CD4-positive, alpha-beta T cell treated with Interleukin-4 for 4 hours (primary cell): ENCODE measurements at regions not wholly inside any gene's neighbourhood (a gene's known extent, or its start where the extent isn't known, plus 50 kb on each side); places are given as distances from the start of the nearest gene placed in this dataset.
"Not testable (repeated sequence)": the region's sequence is repeated elsewhere in the genome, so short reads cannot be mapped to it uniquely, and the experiment has no call there.

ENCODE experiments used
- DNase-seq: peaks from one replicate; pipeline ENCODE4 v3.0.0-alpha.2; 2020

- DNase-seq, result no peak
These were observed 567.4 kb upstream of the TMPRSS15 start for GRCh38 chr21:18970941-18971340.

- no peak for DNase-seq
These were observed 582.0 kb upstream of the TMPRSS15 start for GRCh38 chr21:18985584-18985983.

GRCh38 chr21:18986197-18986596 lies 582.6 kb upstream of the TMPRSS15 start:
- DNase-seq, result no peak

- DNase-seq, result no peak
These were observed 584.0 kb upstream of the TMPRSS15 start for GRCh38 chr21:18987520-18988026.

- no peak for DNase-seq
These were observed 586.4 kb upstream of the TMPRSS15 start for GRCh38 chr21:18989953-18990495.

- no peak for DNase-seq
These were observed 588.3 kb upstream of the TMPRSS15 start for GRCh38 chr21:18991846-18992245.

GRCh38 chr21:19010251-19010650 lies 606.7 kb upstream of the TMPRSS15 start:
- no peak for DNase-seq

GRCh38 chr21:19010996-19011395 lies 607.4 kb upstream of the TMPRSS15 start:
- no peak for DNase-seq

GRCh38 chr21:19011451-19011850 lies 607.9 kb upstream of the TMPRSS15 start:
- no peak for DNase-seq

GRCh38 chr21:19013916-19014315 lies 610.3 kb upstream of the TMPRSS15 start:
- no peak for DNase-seq

GRCh38 chr21:19018529-19018928 lies 614.9 kb upstream of the TMPRSS15 start:
- DNase-seq, result no peak

- DNase-seq, result no peak
These were observed 619.4 kb upstream of the TMPRSS15 start for GRCh38 chr21:19022978-19023377.

GRCh38 chr21:19026911-19027310 lies 623.3 kb upstream of the TMPRSS15 start:
- no peak for DNase-seq

- no peak for DNase-seq
These were observed 626.2 kb upstream of the TMPRSS15 start for GRCh38 chr21:19029816-19030215.

GRCh38 chr21:19031953-19032352 lies 628.4 kb upstream of the TMPRSS15 start:
- no peak for DNase-seq

GRCh38 chr21:19034041-19034440 lies 630.5 kb upstream of the TMPRSS15 start:
- DNase-seq, result no peak

- DNase-seq, result no peak
These were observed 631.0 kb upstream of the TMPRSS15 start for GRCh38 chr21:19034560-19034959.

GRCh38 chr21:19045876-19046275 lies 642.3 kb upstream of the TMPRSS15 start:
- no peak for DNase-seq

- DNase-seq, result no peak
These were observed 644.6 kb upstream of the TMPRSS15 start for GRCh38 chr21:19048098-19048672.

- no peak for DNase-seq
These were observed 646.0 kb upstream of the TMPRSS15 start for GRCh38 chr21:19049567-19049966.

GRCh38 chr21:19065164-19065563 lies 661.6 kb upstream of the TMPRSS15 start:
- no peak for DNase-seq

GRCh38 chr21:19076031-19076430 lies 672.4 kb upstream of the TMPRSS15 start:
- no peak for DNase-seq

GRCh38 chr21:19109694-19110093 lies 706.1 kb upstream of the TMPRSS15 start:
- no peak for DNase-seq

- DNase-seq, result not testable (repeated sequence)
These were observed 715.7 kb upstream of the TMPRSS15 start for GRCh38 chr21:19119259-19119658.

- DNase-seq, result no peak
These were observed 717.0 kb upstream of the TMPRSS15 start for GRCh38 chr21:19120591-19120990.
